Right cardiac atrium (tissue), 5 donors: ENCODE measurements at regions not wholly inside any gene's neighbourhood (a gene's known extent, or its start where the extent isn't known, plus 50 kb on each side); places are given as distances from the start of the nearest gene placed in this dataset.
A peak's percentile ranks its signal among the peaks of the same experiment; 100 is the strongest.

ENCODE experiments used
- ATAC-seq, 2 donors: fragments of 200-7000 bp; cut with Tn5 transposase; one replicate each; pipeline versions ENCODE4 v1.8.0 to v1.9.1; 2020; ENCODE audit warnings: moderate library complexity in 2 of 2, mild to moderate bottlenecking in 1 of 2
- DNase-seq, 3 donors: peaks; one replicate each; pipeline ENCODE4 v3.0.0-alpha.2; 2020
- H3K27ac ChIP-seq: one replicate; pipeline ENCODE4 v1.5.1; 2013; ENCODE audit warnings: mild to moderate bottlenecking, low read length, control low read depth, moderate library complexity
- H3K27me3 ChIP-seq: one replicate; pipeline ENCODE4 v1.6.1; 2013; ENCODE audit not compliant: control insufficient read depth, insufficient read depth
- H3K4me1 ChIP-seq: one replicate; pipeline ENCODE4 v1.6.1; 2013; ENCODE audit warnings: low read length; ENCODE audit not compliant: control insufficient read depth, insufficient read depth
- H3K4me3 ChIP-seq: one replicate; pipeline ENCODE4 v1.5.1; 2013; ENCODE audit warnings: low read length, control low read depth
- H3K9me3 ChIP-seq: one replicate; pipeline ENCODE4 v1.6.1; 2013; ENCODE audit warnings: low read length; ENCODE audit not compliant: control insufficient read depth
- WGBS: extraction: QIAGEN DNeasy Blood & Tissue Kit; methylation state at CpG from one replicate; pipeline ENCODE4 v1.1.7; 2013; 5-methylcytosine and 5-hydroxymethylcytosine counted together
- intact Hi-C, 4 donors: fragments of 100-400 bp; cut with DNase I; formaldehyde crosslinking; loops; one replicate each; pipeline versions ENCODE4 v1.11.0 to v1.14.0; 2022 to 2023
- donor health status: healthy with polysubstance abuse.
- donor health status: DM: no; HTN: yes; CAD: no.
- donor health status: DM: no; HTN: no; CAD: no.
- donor health status: DM: no; HTN: yes; CAD: no; lungs with severe emphysema.
- donor health status: DM: yes; HTN: yes; CAD: no.

GRCh38 chr4:24451870-24452269 lies 132.5 kb downstream of the DHX15 start:
- no peaks in the 10 kb centered on the region for H3K27me3 ChIP-seq
- WGBS, result 94% methylated on average over 2 of the region's 2 CpGs
- intact Hi-C loops, result no loop called here
- H3K27ac ChIP-seq, result no peak overlapping the region
- H3K9me3 ChIP-seq, result no peaks in the 10 kb centered on the region
- no peaks in the 10 kb centered on the region for H3K4me1 ChIP-seq
- no peak overlapping the region for H3K4me3 ChIP-seq
- DNase-seq, result no peak
- ATAC-seq, result no peak

- no peak overlapping the region for H3K27ac ChIP-seq
- H3K4me1 ChIP-seq, result no peaks in the 10 kb centered on the region
- 82% methylated on average over 4 of the region's 4 CpGs for WGBS
- no peak overlapping the region for H3K4me3 ChIP-seq
- intact Hi-C loops, result no loop called here
- no peaks in the 10 kb centered on the region for H3K27me3 ChIP-seq
- no peak for ATAC-seq
- DNase-seq, result no peak
- no peaks in the 10 kb centered on the region for H3K9me3 ChIP-seq
These were observed 141.2 kb downstream of the DHX15 start for GRCh38 chr4:24443200-24443599.

- DNase-seq, result no peak
- intact Hi-C loops, result no loop called here
- no peaks in the 10 kb centered on the region for H3K9me3 ChIP-seq
- no peak for ATAC-seq
- no peak overlapping the region for H3K27ac ChIP-seq
- no peaks in the 10 kb centered on the region for H3K4me1 ChIP-seq
- no peaks in the 10 kb centered on the region for H3K27me3 ChIP-seq
- no peak overlapping the region for H3K4me3 ChIP-seq
- WGBS, result 94% methylated on average over 2 of the region's 2 CpGs
These were observed 143.6 kb downstream of the DHX15 start for GRCh38 chr4:24440765-24441164.

GRCh38 chr4:24434241-24434640 lies 150.1 kb downstream of the DHX15 start:
- intact Hi-C loops, result no loop called here
- H3K4me1 ChIP-seq, result no peaks in the 10 kb centered on the region
- no peaks in the 10 kb centered on the region for H3K9me3 ChIP-seq
- DNase-seq (no peak), ATAC-seq (peak in 1 of 2 donors; percentile 37)
- H3K27ac ChIP-seq, result no peak overlapping the region
- H3K4me3 ChIP-seq, result no peak overlapping the region
- 40% methylated on average over 10 of the region's 10 CpGs for WGBS
- H3K27me3 ChIP-seq, result no peaks in the 10 kb centered on the region

GRCh38 chr4:24433515-24434214 lies 150.7 kb downstream of the DHX15 start:
- Histone ChIP-seq H3K4me3 (no peak overlapping the region), H3K9me3 (no peaks in the 10 kb centered on the region), H3K4me1 (no peaks in the 10 kb centered on the region), H3K27me3 (no peaks in the 10 kb centered on the region), H3K27ac (no peak overlapping the region)
- ATAC-seq (no peak), DNase-seq (no peak)
- 40% methylated on average over 8 of the region's 8 CpGs for WGBS
- intact Hi-C loops, result no loop called here

- Histone ChIP-seq H3K4me1 (no peaks in the 10 kb centered on the region), H3K4me3 (no peak overlapping the region), H3K27ac (no peak overlapping the region), H3K27me3 (no peaks in the 10 kb centered on the region), H3K9me3 (no peaks in the 10 kb centered on the region)
- intact Hi-C loops, result no loop called here
- no peak for DNase-seq
- 50% methylated on average over 6 of the region's 6 CpGs for WGBS
- peak in 1 of 2 donors; percentile 39 for ATAC-seq
These were observed 155.5 kb downstream of the DHX15 start for GRCh38 chr4:24428850-24429249.

GRCh38 chr4:24426557-24426956 lies 157.8 kb downstream of the DHX15 start:
- no peaks in the 10 kb centered on the region for H3K4me1 ChIP-seq
- no peak overlapping the region for H3K4me3 ChIP-seq
- H3K9me3 ChIP-seq, result no peaks in the 10 kb centered on the region
- H3K27ac ChIP-seq, result no peak overlapping the region
- WGBS, result 81% methylated on average over 5 of the region's 5 CpGs
- no peaks in the 10 kb centered on the region for H3K27me3 ChIP-seq
- intact Hi-C loops, result no loop called here
- no peak for DNase-seq
- no peak for ATAC-seq

GRCh38 chr4:24425863-24426262 lies 158.5 kb downstream of the DHX15 start:
- 63% methylated on average over 3 of the region's 3 CpGs for WGBS
- Histone ChIP-seq H3K27ac (no peak overlapping the region), H3K9me3 (no peaks in the 10 kb centered on the region), H3K4me3 (no peak overlapping the region), H3K27me3 (no peaks in the 10 kb centered on the region), H3K4me1 (no peaks in the 10 kb centered on the region)
- DNase-seq (no peak), ATAC-seq (no peak)
- intact Hi-C loops, result no loop called here

- ATAC-seq (no peak), DNase-seq (no peak)
- intact Hi-C loops, result no loop called here
These were observed 160.7 kb downstream of the DHX15 start for GRCh38 chr4:24423670-24424069.

DNA sequence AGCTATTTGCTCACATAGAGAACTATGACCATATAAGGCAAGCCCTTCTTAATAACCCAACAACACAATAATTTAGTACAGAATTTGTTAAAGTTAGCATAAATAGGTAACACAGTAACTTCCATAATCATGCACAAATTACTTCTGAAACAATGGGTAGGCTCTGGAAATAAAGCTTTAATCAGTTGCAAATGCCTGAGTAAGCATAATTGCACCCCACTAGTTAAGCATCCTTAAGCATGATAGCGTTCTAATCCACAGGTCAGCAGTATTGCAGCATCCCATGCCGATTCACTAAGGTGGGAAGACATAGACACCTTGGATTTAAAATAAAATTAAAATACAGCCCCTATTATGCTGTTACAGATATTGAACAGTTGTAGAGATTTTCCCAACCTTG lies 161.7 kb downstream of the DHX15 start:
- Histone ChIP-seq H3K4me1 (peaks cover 3% of the 10 kb centered on the region), H3K4me3 (no peak overlapping the region), H3K27me3 (no peaks in the 10 kb centered on the region), H3K9me3 (no peaks in the 10 kb centered on the region), H3K27ac (no peak overlapping the region)
- DNase-seq, result no peak
- intact Hi-C loops, result no loop called here
- ATAC-seq, result no peak
- WGBS, result 90% methylated on average over 2 of the region's 2 CpGs

More at GRCh38 chr4:24423670-24424069, 160.7 kb downstream of the DHX15 start:
- no peaks in the 10 kb centered on the region for H3K27me3 ChIP-seq
- H3K4me3 ChIP-seq, result no peak overlapping the region
- H3K4me1 ChIP-seq, result peaks cover 3% of the 10 kb centered on the region
- 99% methylated on average over 3 of the region's 3 CpGs for WGBS
- H3K27ac ChIP-seq, result no peak overlapping the region
- H3K9me3 ChIP-seq, result no peaks in the 10 kb centered on the region

DNA sequence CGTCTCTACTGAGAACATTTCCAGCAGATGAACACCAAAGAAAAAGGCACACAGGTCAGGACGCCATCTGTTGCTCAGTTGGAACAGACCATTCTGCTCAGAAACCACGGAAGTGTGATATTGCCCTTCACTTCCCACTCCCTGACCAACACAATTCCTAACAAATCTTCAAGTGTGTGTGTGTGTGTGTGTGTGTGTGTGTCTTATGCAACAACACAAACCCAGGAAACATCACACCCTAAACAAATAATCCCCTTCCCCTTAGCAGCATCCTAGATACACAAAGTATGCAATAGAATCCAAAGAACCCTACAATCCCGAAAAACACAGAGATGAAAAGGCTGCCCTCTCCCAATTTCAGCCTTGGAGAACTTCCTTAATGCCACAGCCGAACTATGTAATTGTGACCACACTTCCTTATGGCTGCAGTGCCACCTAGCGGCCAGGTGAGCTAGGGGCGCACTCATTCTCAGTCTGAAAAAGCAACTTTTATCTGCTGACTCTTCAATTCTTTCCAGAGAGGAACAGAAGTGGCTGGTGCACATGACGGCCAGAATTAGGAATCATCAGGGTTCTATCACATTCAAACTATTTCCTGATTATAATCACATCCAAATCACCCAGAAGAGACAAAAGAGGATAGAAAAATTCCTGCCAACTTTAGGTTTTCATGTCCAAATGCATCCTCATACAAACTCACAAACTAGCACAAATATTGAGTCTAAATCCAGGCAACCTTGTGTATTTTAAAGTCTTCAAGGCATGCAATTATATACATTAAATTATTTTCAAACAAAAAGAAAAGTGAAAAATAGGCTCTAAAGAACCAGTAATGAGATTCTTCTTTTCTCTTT lies 164.9 kb downstream of the DHX15 start:
- intact Hi-C loops, result no loop called here
- WGBS, result 6% methylated on average over 8 of the region's 8 CpGs
- Histone ChIP-seq H3K9me3 (no peaks in the 10 kb centered on the region), H3K27me3 (no peaks in the 10 kb centered on the region), H3K27ac (no peak overlapping the region), H3K4me3 (no peak overlapping the region), H3K4me1 (peaks cover 3% of the 10 kb centered on the region)
- DNase-seq (peak; percentile 76 to 91 (median 87)), ATAC-seq (peak; percentile 85 to 90)
